ENCODE measurements at regions not wholly inside any gene's neighbourhood (a gene's known extent, or its start where the extent isn't known, plus 50 kb on each side); places are given as distances from the start of the nearest gene placed in this dataset.

GRCh38 chr14:22276913-22277816 lies 311.9 kb downstream of the DAD1 start:
- TF ChIP-seq RAD21 (IDR thresholded peaks at IDR 0.05; ENCODE audit: low read depth) (peak; percentile 50), ZBTB7A (IDR thresholded peaks at IDR 0.05; ENCODE audit: low read depth) (no peak)

GRCh38 chr14:22271838-22272799 lies 316.9 kb downstream of the DAD1 start:
- TF ChIP-seq YY1 (IDR thresholded peaks at IDR 0.05; ENCODE audit: low read depth) (no peak), EGR1 (IDR thresholded peaks at IDR 0.05) (no peak), REST (IDR thresholded peaks at IDR 0.05; ENCODE audit: low read depth) (no peak), USF1 (IDR thresholded peaks at IDR 0.05) (no peak), TCF12 (IDR thresholded peaks at IDR 0.05; ENCODE audit: low read depth) (no peak), CREB1 (IDR thresholded peaks at IDR 0.05; ENCODE audit: low read depth) (no peak), TEAD4 (IDR thresholded peaks at IDR 0.05) (no peak), CEBPB (IDR thresholded peaks at IDR 0.05) (no peak), RAD21 (IDR thresholded peaks at IDR 0.05; ENCODE audit: low read depth) (no peak), ZBTB7A (IDR thresholded peaks at IDR 0.05; ENCODE audit: low read depth) (no peak)

- peak; percentile 39; the same call in 1 of the 2 replicates for TF ChIP-seq TCF12 (IDR thresholded peaks at IDR 0.05; ENCODE audit: low read depth)
- 0 out of 2 replicates have a peak, but pooled peaks have one; percentile 23 for TF ChIP-seq EP300 (IDR thresholded peaks at IDR 0.05; ENCODE audit: borderline replicate concordance)
- TF ChIP-seq REST (IDR thresholded peaks at IDR 0.05; ENCODE audit: low read depth) = no peak
- peak; percentile 87 for TF ChIP-seq NFIC (IDR thresholded peaks at IDR 0.05)
Observed at GRCh38 chr14:22268875-22269274, 320.1 kb downstream of the DAD1 start.

- TF ChIP-seq TEAD4 (IDR thresholded peaks at IDR 0.05) = no peak
- TF ChIP-seq EP300 (IDR thresholded peaks at IDR 0.05; ENCODE audit: borderline replicate concordance) = no peak
- no peak for TF ChIP-seq REST (IDR thresholded peaks at IDR 0.05; ENCODE audit: low read depth)
- TF ChIP-seq MAX (IDR thresholded peaks at IDR 0.05) = no peak
- no peak for TF ChIP-seq CREB1 (IDR thresholded peaks at IDR 0.05; ENCODE audit: low read depth)
- TF ChIP-seq CEBPB (IDR thresholded peaks at IDR 0.05) = no peak
- no peak for TF ChIP-seq EGR1 (IDR thresholded peaks at IDR 0.05)
- no peak for TF ChIP-seq ZBTB7A (IDR thresholded peaks at IDR 0.05; ENCODE audit: low read depth)
- TF ChIP-seq YY1 (IDR thresholded peaks at IDR 0.05; ENCODE audit: low read depth) = no peak
- TF ChIP-seq FOXM1 (IDR thresholded peaks at IDR 0.05; ENCODE audit: borderline replicate concordance, low read depth) = no peak
- no peak for TF ChIP-seq RAD21 (IDR thresholded peaks at IDR 0.05; ENCODE audit: low read depth)
- no peak for TF ChIP-seq TAF1 (IDR thresholded peaks at IDR 0.05; ENCODE audit: low read depth)
- TF ChIP-seq USF1 (IDR thresholded peaks at IDR 0.05) = no peak
- no peak for TF ChIP-seq NFIC (IDR thresholded peaks at IDR 0.05)
Observed at GRCh38 chr14:22266683-22267082, 322.3 kb downstream of the DAD1 start.
